ENCODE measurements at regions not wholly inside any gene's neighbourhood (a gene's known extent, or its start where the extent isn't known, plus 50 kb on each side); places are given as distances from the start of the nearest gene placed in this dataset.

DNA sequence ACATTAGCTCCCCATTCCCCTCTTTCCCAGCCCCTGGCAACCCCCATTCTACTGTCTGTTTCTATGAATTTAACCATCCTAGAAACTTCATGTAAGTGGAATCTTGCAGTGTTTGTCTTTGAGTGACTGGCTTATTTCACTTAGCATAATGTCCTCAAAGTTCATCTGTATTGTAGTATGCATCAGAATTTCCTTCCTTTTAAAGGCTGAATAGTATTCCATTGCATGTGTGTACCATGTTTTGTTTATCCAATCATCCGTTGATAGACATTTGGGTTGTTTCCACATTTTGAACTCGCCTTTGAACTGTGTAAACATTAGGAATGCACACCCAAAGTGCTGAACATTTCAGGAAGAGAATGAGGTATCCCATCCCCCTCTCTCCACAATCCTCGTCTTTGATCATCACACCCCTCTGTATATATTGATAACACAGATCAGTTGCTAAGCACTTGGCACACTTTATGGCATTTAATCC lies 56.4 kb upstream of the PLAC1 start:
- 62 to 83% methylated on average over 3 of the region's 3 CpGs for WGBS, 2 donors
- ATAC-seq (ENCODE audit: low FRiP score in 2 of 2): no peak
- no peak overlapping the region for H3K4me3 ChIP-seq
- H3K4me1 ChIP-seq: peaks cover 0 to 8% (median 0%) of the 10 kb centered on the region in 4 donors
- H3K27ac ChIP-seq: no peak overlapping the region
- no peaks in the 10 kb centered on the region for H3K9me3 ChIP-seq
- H3K27me3 ChIP-seq: no peaks in the 10 kb centered on the region
- H3K36me3 ChIP-seq: no peaks in the 10 kb centered on the region
- TF ChIP-seq, protein P1, sequence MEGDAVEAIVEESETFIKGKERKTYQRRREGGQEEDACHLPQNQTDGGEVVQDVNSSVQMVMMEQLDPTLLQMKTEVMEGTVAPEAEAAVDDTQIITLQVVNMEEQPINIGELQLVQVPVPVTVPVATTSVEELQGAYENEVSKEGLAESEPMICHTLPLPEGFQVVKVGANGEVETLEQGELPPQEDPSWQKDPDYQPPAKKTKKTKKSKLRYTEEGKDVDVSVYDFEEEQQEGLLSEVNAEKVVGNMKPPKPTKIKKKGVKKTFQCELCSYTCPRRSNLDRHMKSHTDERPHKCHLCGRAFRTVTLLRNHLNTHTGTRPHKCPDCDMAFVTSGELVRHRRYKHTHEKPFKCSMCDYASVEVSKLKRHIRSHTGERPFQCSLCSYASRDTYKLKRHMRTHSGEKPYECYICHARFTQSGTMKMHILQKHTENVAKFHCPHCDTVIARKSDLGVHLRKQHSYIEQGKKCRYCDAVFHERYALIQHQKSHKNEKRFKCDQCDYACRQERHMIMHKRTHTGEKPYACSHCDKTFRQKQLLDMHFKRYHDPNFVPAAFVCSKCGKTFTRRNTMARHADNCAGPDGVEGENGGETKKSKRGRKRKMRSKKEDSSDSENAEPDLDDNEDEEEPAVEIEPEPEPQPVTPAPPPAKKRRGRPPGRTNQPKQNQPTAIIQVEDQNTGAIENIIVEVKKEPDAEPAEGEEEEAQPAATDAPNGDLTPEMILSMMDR (IDR thresholded peaks at IDR 0.05): no peak
- TF ChIP-seq POLR2A (IDR thresholded peaks at IDR 0.05) (no peak), EP300 (IDR thresholded peaks at IDR 0.05) (no peak), POLR2AphosphoS5 (IDR thresholded peaks at IDR 0.05) (no peak)
- DNase-seq: no peak

GRCh38 chrX:134713618-134714107 lies 55.4 kb upstream of the PLAC1 start:
- H3K27me3 ChIP-seq: no peaks in the 10 kb centered on the region
- TF ChIP-seq POLR2A (IDR thresholded peaks at IDR 0.05) (no peak), EP300 (IDR thresholded peaks at IDR 0.05) (no peak), POLR2AphosphoS5 (IDR thresholded peaks at IDR 0.05) (no peak)
- TF ChIP-seq, protein P1 (IDR thresholded peaks at IDR 0.05): no peak
- H3K4me1 ChIP-seq: peaks cover 0 to 4% (median 0%) of the 10 kb centered on the region in 4 donors
- WGBS, 2 donors: 83 to 91% methylated on average over 9 to 10 of the region's 10 CpGs
- no peak for ATAC-seq (ENCODE audit: low FRiP score in 2 of 2)
- no peak overlapping the region for H3K27ac ChIP-seq
- no peak for DNase-seq
- H3K9me3 ChIP-seq: no peaks in the 10 kb centered on the region
- no peaks in the 10 kb centered on the region for H3K36me3 ChIP-seq
- no peak overlapping the region for H3K4me3 ChIP-seq

DNA sequence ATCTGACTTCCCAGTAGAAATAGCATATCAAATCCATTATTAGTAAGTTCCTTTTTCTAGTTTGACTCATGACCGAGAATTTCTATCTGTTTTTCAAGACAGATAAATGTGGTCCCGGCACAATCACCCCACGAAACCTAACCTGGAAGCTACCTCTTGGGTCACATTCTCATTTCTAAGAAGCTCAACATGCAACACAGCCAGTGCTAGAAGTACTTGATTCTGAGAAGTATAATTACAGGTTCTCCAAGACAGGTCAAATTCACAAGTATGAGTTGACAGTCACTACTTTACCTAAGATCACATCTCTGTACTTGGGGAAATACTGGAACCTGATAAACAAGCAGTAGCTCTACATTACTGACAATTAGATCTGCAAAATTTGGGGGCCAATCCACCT lies 54.0 kb upstream of the PLAC1 start:
- no peaks in the 10 kb centered on the region for H3K36me3 ChIP-seq
- no peak overlapping the region for H3K27ac ChIP-seq
- H3K4me3 ChIP-seq: no peak overlapping the region
- WGBS, 2 donors: 71 to 81% methylated on average over 3 of the region's 3 CpGs
- ATAC-seq (ENCODE audit: low FRiP score in 2 of 2): no peak
- H3K27me3 ChIP-seq: no peaks in the 10 kb centered on the region
- no peak for DNase-seq
- no peak for TF ChIP-seq POLR2AphosphoS5 (IDR thresholded peaks at IDR 0.05)
- TF ChIP-seq, protein P1 (IDR thresholded peaks at IDR 0.05): no peak
- TF ChIP-seq POLR2A (IDR thresholded peaks at IDR 0.05): no peak
- TF ChIP-seq EP300 (IDR thresholded peaks at IDR 0.05): no peak
- H3K4me1 ChIP-seq: no peaks in the 10 kb centered on the region
- H3K9me3 ChIP-seq: no peaks in the 10 kb centered on the region

DNA sequence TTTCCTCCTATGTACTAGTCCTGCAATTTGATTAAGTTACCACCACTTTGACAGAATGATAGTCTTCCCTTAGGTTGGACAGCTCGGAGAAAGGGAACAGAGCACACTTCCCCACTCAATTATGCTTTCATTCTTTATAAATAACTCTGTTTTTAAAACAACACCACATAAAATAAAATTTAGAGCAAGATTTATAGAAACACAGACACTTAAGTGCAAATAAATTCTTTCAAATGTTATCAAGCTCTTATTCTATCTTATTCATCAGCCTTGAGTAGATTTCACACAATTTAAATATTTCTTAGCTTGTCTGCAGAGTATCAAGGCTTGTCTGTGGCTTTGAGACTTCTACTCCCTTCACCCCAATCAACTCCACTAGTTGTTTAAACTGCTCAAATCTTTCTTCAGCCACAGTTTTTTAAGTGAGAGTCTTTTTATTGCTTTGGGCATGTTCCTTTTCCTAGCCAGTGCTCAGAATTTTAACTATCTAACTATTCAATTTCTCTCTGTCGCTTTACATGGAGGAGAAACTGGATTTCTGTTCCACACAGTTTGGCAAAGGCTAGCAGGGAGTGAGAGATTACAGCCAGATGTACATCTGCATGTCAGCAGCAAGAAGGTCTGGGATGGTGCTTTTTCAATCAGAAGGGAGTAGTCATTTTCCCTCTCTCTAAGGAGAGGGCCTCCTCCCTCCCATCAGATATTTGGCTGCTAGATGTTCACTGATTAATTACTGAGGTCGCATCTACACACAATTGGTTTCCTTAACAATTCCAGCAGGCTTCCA lies 53.1 kb upstream of the PLAC1 start:
- Histone ChIP-seq H3K9me3 (no peaks in the 10 kb centered on the region), H3K27ac (no peak overlapping the region), H3K36me3 (no peaks in the 10 kb centered on the region), H3K27me3 (no peaks in the 10 kb centered on the region), H3K4me1 (no peaks in the 10 kb centered on the region), H3K4me3 (no peak overlapping the region)
- TF ChIP-seq POLR2A (IDR thresholded peaks at IDR 0.05) (no peak), POLR2AphosphoS5 (IDR thresholded peaks at IDR 0.05) (no peak), EP300 (IDR thresholded peaks at IDR 0.05) (no peak)
- TF ChIP-seq, protein P1 (IDR thresholded peaks at IDR 0.05): no peak
- ATAC-seq (ENCODE audit: low FRiP score in 2 of 2) (peak in 1 of 2 donors; percentile 54), DNase-seq (no peak)
- 43 to 75% methylated on average over 3 of the region's 3 CpGs for WGBS, 2 donors

Measured in upper lobe of left lung (tissue), 6 donors.